KOPT-K1 (cell line): ENCODE measurements at regions not wholly inside any gene's neighbourhood (a gene's known extent, or its start where the extent isn't known, plus 50 kb on each side); places are given as distances from the start of the nearest gene placed in this dataset.
"Not testable (repeated sequence)": the region's sequence is repeated elsewhere in the genome, so short reads cannot be mapped to it uniquely, and the experiment has no call there.

ENCODE experiments used
- H3K27ac ChIP-seq: fragments of 200-600 bp; sonication (generic); 2 replicates; pipeline ENCODE4 v1.5.1; 2016; ENCODE audit warnings: antibody characterized with exemption, mild to moderate bottlenecking, low read depth, low read length; ENCODE audit not compliant: poor library complexity, severe bottlenecking
- H3K36me3 ChIP-seq: fragments of 200-600 bp; sonication (generic); 2 replicates; pipeline ENCODE4 v1.5.1; 2017; ENCODE audit warnings: antibody characterized with exemption, mild to moderate bottlenecking, low read length, moderate library complexity; ENCODE audit not compliant: insufficient read depth
- H3K9me3 ChIP-seq: fragments of 200-600 bp; sonication (generic); 2 replicates; pipeline ENCODE4 v1.5.1; 2017; ENCODE audit warnings: antibody characterized with exemption, low read length, mild to moderate bottlenecking; ENCODE audit not compliant: insufficient read depth, poor library complexity, severe bottlenecking

GRCh38 chr9:96148634-96149532, 153.1 kb downstream of the HSD17B3 start:
- H3K36me3 ChIP-seq, result no peaks in the 10 kb centered on the region
- H3K9me3 ChIP-seq, result no peaks in the 10 kb centered on the region
- H3K27ac ChIP-seq, result no peak overlapping the region

GRCh38 chr9:96147029-96147428, 154.9 kb downstream of the HSD17B3 start:
- H3K27ac ChIP-seq, H3K9me3 ChIP-seq, H3K36me3 ChIP-seq: not testable (repeated sequence)

GRCh38 chr9:96141666-96142065, 160.3 kb downstream of the HSD17B3 start:
- Histone ChIP-seq H3K9me3 (no peaks in the 10 kb centered on the region), H3K27ac (no peak overlapping the region), H3K36me3 (no peaks in the 10 kb centered on the region)

GRCh38 chr9:96141128-96141474, 160.9 kb downstream of the HSD17B3 start:
- no peaks in the 10 kb centered on the region for H3K36me3 ChIP-seq
- H3K9me3 ChIP-seq, result no peaks in the 10 kb centered on the region
- H3K27ac ChIP-seq, result no peak overlapping the region

- Histone ChIP-seq H3K27ac (no peak overlapping the region), H3K36me3 (no peaks in the 10 kb centered on the region), H3K9me3 (no peaks in the 10 kb centered on the region)
These were observed 161.5 kb downstream of the HSD17B3 start for GRCh38 chr9:96140296-96141127.

GRCh38 chr9:96139592-96140295, 162.2 kb downstream of the HSD17B3 start:
- Histone ChIP-seq H3K36me3 (no peaks in the 10 kb centered on the region), H3K27ac (no peak overlapping the region), H3K9me3 (no peaks in the 10 kb centered on the region)

- H3K36me3 ChIP-seq, result no peaks in the 10 kb centered on the region
- H3K27ac ChIP-seq, result no peak overlapping the region
- H3K9me3 ChIP-seq, result no peaks in the 10 kb centered on the region
These were observed 163.4 kb downstream of the HSD17B3 start for GRCh38 chr9:96138616-96139015.

GRCh38 chr9:96137671-96138429, 164.1 kb downstream of the HSD17B3 start:
- Histone ChIP-seq H3K9me3 (no peaks in the 10 kb centered on the region), H3K36me3 (no peaks in the 10 kb centered on the region)

GRCh38 chr9:96136992-96137670, 164.8 kb downstream of the HSD17B3 start:
- H3K36me3 ChIP-seq, result no peaks in the 10 kb centered on the region
- no peaks in the 10 kb centered on the region for H3K9me3 ChIP-seq
- H3K27ac ChIP-seq, result no peak overlapping the region

More at GRCh38 chr9:96137671-96138429, 164.1 kb downstream of the HSD17B3 start:
- no peak overlapping the region for H3K27ac ChIP-seq

- Histone ChIP-seq H3K27ac (no peak overlapping the region), H3K9me3 (no peaks in the 10 kb centered on the region), H3K36me3 (no peaks in the 10 kb centered on the region)
These were observed 166.2 kb downstream of the HSD17B3 start for GRCh38 chr9:96135753-96136290.

GRCh38 chr9:96135076-96135752, 166.8 kb downstream of the HSD17B3 start:
- Histone ChIP-seq H3K27ac (no peak overlapping the region), H3K36me3 (no peaks in the 10 kb centered on the region), H3K9me3 (no peaks in the 10 kb centered on the region)

GRCh38 chr9:96133321-96134021, 168.5 kb downstream of the HSD17B3 start:
- H3K27ac ChIP-seq, result no peak overlapping the region
- no peaks in the 10 kb centered on the region for H3K9me3 ChIP-seq
- no peaks in the 10 kb centered on the region for H3K36me3 ChIP-seq

GRCh38 chr9:96131825-96132224, 170.2 kb downstream of the HSD17B3 start:
- Histone ChIP-seq H3K9me3 (no peaks in the 10 kb centered on the region), H3K36me3 (no peaks in the 10 kb centered on the region), H3K27ac (no peak overlapping the region)
